ENCODE measurements at regions not wholly inside any gene's neighbourhood (a gene's known extent, or its start where the extent isn't known, plus 50 kb on each side); places are given as distances from the start of the nearest gene placed in this dataset.

- DNase-seq (ENCODE audit: extremely low read depth in 1 of 11, low read depth in 9 of 11, low spot score in 4 of 11): no peak
These were observed 106.8 kb upstream of the AFDN start for GRCh38 chr6:167719920-167720319.

- DNase-seq (ENCODE audit: extremely low read depth in 1 of 11, low read depth in 9 of 11, low spot score in 4 of 11): no peak
These were observed 106.0 kb upstream of the AFDN start for GRCh38 chr6:167720456-167721285.

- DNase-seq (ENCODE audit: extremely low read depth in 1 of 11, low read depth in 9 of 11, low spot score in 4 of 11): no peak
These were observed 105.4 kb upstream of the AFDN start for GRCh38 chr6:167721291-167721690.

GRCh38 chr6:167722634-167723309, 103.9 kb upstream of the AFDN start:
- no peak for DNase-seq (ENCODE audit: extremely low read depth in 1 of 11, low read depth in 9 of 11, low spot score in 4 of 11)

- DNase-seq (ENCODE audit: extremely low read depth in 1 of 11, low read depth in 9 of 11, low spot score in 4 of 11): no peak
These were observed 100.6 kb upstream of the AFDN start for GRCh38 chr6:167726043-167726621.

- DNase-seq (ENCODE audit: extremely low read depth in 1 of 11, low read depth in 9 of 11, low spot score in 4 of 11): no peak
These were observed 96.3 kb upstream of the AFDN start for GRCh38 chr6:167730441-167730840.

- DNase-seq (ENCODE audit: extremely low read depth in 1 of 11, low read depth in 9 of 11, low spot score in 4 of 11): no peak
These were observed 95.5 kb upstream of the AFDN start for GRCh38 chr6:167731216-167731615.

- no peak for DNase-seq (ENCODE audit: extremely low read depth in 1 of 11, low read depth in 9 of 11, low spot score in 4 of 11)
These were observed 94.8 kb upstream of the AFDN start for GRCh38 chr6:167731731-167732422.

GRCh38 chr6:167733740-167734661, 92.7 kb upstream of the AFDN start:
- DNase-seq (ENCODE audit: extremely low read depth in 1 of 11, low read depth in 9 of 11, low spot score in 4 of 11): no peak

GRCh38 chr6:167734662-167735083, 92.0 kb upstream of the AFDN start:
- DNase-seq (ENCODE audit: extremely low read depth in 1 of 11, low read depth in 9 of 11, low spot score in 4 of 11): no peak

- DNase-seq (ENCODE audit: extremely low read depth in 1 of 11, low read depth in 9 of 11, low spot score in 4 of 11): no peak
These were observed 91.4 kb upstream of the AFDN start for GRCh38 chr6:167735084-167735950.

- DNase-seq (ENCODE audit: extremely low read depth in 1 of 11, low read depth in 9 of 11, low spot score in 4 of 11): no peak
These were observed 90.8 kb upstream of the AFDN start for GRCh38 chr6:167735951-167736288.

GRCh38 chr6:167736486-167737204, 90.1 kb upstream of the AFDN start:
- DNase-seq (ENCODE audit: extremely low read depth in 1 of 11, low read depth in 9 of 11, low spot score in 4 of 11): no peak

GRCh38 chr6:167737205-167737830, 89.4 kb upstream of the AFDN start:
- DNase-seq (ENCODE audit: extremely low read depth in 1 of 11, low read depth in 9 of 11, low spot score in 4 of 11): no peak

- no peak for DNase-seq (ENCODE audit: extremely low read depth in 1 of 11, low read depth in 9 of 11, low spot score in 4 of 11)
These were observed 88.3 kb upstream of the AFDN start for GRCh38 chr6:167738386-167738785.

GRCh38 chr6:167739721-167740475, 86.8 kb upstream of the AFDN start:
- no peak for DNase-seq (ENCODE audit: extremely low read depth in 1 of 11, low read depth in 9 of 11, low spot score in 4 of 11)

All from renal cortex interstitium (tissue), 11 donors.